ENCODE measurements at regions not wholly inside any gene's neighbourhood (a gene's known extent, or its start where the extent isn't known, plus 50 kb on each side); places are given as distances from the start of the nearest gene placed in this dataset.

GRCh38 chr2:5319493-5319892, 372.7 kb upstream of the SOX11 start:
- H3K4me3 ChIP-seq (ENCODE audit: low read depth, low read length): no peak overlapping the region
- no peak for DNase-seq (ENCODE audit: low read depth)
- no peak for TF ChIP-seq CTCF (IDR thresholded peaks at IDR 0.05; ENCODE audit: control insufficient read depth, extremely low read depth, insufficient read depth)

- TF ChIP-seq CTCF (IDR thresholded peaks at IDR 0.05; ENCODE audit: control insufficient read depth, extremely low read depth, insufficient read depth): no peak
- DNase-seq (ENCODE audit: low read depth): no peak
- no peak overlapping the region for H3K4me3 ChIP-seq (ENCODE audit: low read depth, low read length)
Observed at GRCh38 chr2:5322396-5322795, 369.8 kb upstream of the SOX11 start.

GRCh38 chr2:5325523-5325922, 366.7 kb upstream of the SOX11 start:
- no peak for DNase-seq (ENCODE audit: low read depth)
- no peak overlapping the region for H3K4me3 ChIP-seq (ENCODE audit: low read depth, low read length)
- TF ChIP-seq CTCF (IDR thresholded peaks at IDR 0.05; ENCODE audit: control insufficient read depth, extremely low read depth, insufficient read depth): no peak

- no peak overlapping the region for H3K4me3 ChIP-seq (ENCODE audit: low read depth, low read length)
- DNase-seq (ENCODE audit: low read depth): no peak
- TF ChIP-seq CTCF (IDR thresholded peaks at IDR 0.05; ENCODE audit: control insufficient read depth, extremely low read depth, insufficient read depth): no peak
Observed at GRCh38 chr2:5328826-5329225, 363.4 kb upstream of the SOX11 start.

GRCh38 chr2:5329763-5330162, 362.4 kb upstream of the SOX11 start:
- no peak overlapping the region for H3K4me3 ChIP-seq (ENCODE audit: low read depth, low read length)
- no peak for TF ChIP-seq CTCF (IDR thresholded peaks at IDR 0.05; ENCODE audit: control insufficient read depth, extremely low read depth, insufficient read depth)
- no peak for DNase-seq (ENCODE audit: low read depth)

- no peak for TF ChIP-seq CTCF (IDR thresholded peaks at IDR 0.05; ENCODE audit: control insufficient read depth, extremely low read depth, insufficient read depth)
- H3K4me3 ChIP-seq (ENCODE audit: low read depth, low read length): no peak overlapping the region
- DNase-seq (ENCODE audit: low read depth): no peak
Observed at GRCh38 chr2:5330961-5331360, 361.2 kb upstream of the SOX11 start.

GRCh38 chr2:5332925-5333324, 359.3 kb upstream of the SOX11 start:
- DNase-seq (ENCODE audit: low read depth): no peak
- TF ChIP-seq CTCF (IDR thresholded peaks at IDR 0.05; ENCODE audit: control insufficient read depth, extremely low read depth, insufficient read depth): no peak
- no peak overlapping the region for H3K4me3 ChIP-seq (ENCODE audit: low read depth, low read length)
